UCSD-AML1 (cell line): ENCODE measurements at regions not wholly inside any gene's neighbourhood (a gene's known extent, or its start where the extent isn't known, plus 50 kb on each side); places are given as distances from the start of the nearest gene placed in this dataset.

Experiments
- DNase-seq: peaks from one replicate; lab custom pipeline; 2025; ENCODE audit not compliant: unreplicated experiment; lab: John Stamatoyannopoulos, UW

DNA sequence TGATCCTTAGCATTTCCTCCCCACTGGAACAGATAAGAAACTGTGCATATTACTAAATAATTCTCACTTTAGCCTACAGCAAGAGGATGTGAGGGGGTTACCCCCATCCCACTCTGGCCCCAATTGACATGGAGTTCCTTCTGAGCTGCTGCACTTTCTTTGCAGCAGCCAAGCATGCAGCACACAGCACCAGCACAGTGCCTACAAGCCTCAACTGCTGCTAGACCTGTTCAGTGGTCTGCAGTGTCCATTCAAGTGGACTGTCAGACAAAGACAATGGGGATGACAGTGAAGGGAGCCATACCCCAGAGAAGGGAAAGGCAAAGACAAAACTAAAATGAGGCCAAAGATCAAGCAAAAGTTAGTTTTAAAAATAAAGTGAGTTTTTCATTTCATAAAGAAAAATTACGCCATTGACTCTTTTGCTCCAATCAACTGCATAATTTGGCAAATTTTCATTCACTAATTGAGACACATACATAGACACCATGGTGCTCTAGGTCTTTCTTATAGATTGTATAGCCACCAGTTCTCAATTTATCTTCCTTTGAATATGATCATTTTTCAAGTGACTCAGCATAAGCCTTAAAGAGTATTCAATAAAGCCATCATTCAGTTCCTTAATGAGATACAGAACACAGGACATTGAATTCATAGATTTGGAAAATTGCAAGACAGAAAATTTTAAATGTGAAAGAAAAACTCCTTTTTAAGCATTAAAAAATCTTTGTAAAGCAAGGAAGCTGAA is 410.6 kb downstream of the HNRNPD start:
- no peak for DNase-seq

DNA sequence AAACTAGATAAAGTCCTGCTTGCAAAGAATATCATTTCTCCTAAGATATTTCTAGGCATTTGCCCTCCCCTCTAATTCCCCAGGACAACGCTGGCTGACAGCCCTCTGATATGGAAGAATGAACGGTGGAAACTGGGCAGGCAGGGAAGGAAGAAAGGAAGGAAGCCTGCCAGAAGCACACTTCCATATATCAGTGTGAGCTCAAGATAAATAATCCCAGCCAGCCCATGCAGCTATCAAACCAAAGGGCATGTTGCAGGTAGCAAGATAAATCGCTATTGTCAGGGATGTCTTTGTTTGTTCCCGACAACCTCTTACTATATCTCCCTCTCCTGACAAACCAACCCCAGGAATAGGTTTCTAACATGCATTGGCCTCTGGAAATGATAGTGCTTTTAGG is 412.8 kb downstream of the HNRNPD start:
- DNase-seq, result no peak

DNA sequence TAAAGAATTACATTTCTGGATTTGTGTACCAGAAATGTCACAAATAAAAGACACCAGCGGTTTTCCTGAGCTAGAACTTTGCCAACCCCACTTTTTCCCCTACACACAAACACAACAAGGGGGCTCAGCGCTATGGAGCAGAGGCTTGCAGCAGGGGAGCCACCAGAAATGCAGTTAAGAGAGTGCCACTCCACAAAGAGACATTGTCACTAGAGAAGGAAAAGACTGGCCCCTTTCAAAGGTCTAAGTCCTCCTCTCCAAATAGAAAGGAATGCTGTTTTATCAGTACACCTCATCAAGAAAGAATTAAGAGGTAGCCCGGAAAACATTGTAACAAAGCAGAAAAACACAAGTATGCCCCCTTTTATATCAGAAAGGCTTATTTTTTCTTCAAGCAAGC is 419.5 kb downstream of the HNRNPD start:
- no peak for DNase-seq

DNA sequence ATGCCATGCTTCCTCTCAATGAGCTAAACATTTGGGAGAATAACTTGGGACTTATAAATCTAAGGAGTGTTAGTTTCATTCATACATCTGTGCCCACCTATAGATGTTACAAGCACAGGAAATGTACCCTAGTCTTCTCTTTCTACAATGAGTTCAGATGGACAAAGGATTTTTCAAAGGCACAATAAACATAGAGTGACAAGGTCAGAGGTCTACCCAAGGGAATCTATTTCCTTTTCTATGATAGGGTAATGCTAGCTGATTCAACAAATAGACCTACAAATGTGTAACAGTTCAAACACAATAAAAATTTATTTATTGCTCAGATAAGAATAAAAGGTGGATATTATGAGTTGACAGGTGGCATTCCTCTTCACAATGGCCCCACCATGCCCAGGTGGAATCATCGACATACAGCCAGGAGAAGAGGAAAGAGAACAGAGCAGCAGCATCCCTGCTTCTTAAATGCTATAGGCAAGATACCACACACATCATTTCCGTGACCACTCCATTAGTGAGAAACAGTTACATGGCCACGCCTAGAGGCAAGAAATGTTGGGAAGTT is 421.8 kb downstream of the HNRNPD start:
- DNase-seq, result no peak

DNA sequence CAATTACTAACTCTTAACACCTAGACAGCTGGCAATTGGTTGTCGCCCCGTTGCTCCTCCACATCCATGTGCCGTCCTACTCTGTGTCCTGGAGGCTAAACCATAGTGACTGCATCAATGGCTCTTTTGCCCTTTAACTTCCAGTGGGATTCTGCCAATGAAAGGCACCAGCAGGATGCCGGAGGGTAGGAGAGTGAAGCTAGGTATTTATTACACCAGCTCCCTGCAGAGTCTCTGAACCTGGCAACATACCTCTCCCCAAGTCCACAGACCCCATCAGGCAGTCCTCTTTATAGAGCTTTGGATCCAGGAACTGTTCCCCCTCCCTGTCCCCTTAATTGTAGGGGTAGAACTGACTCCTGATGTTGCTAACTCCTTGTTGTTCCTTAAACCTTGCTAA is 426.8 kb downstream of the HNRNPD start:
- no peak for DNase-seq

DNA sequence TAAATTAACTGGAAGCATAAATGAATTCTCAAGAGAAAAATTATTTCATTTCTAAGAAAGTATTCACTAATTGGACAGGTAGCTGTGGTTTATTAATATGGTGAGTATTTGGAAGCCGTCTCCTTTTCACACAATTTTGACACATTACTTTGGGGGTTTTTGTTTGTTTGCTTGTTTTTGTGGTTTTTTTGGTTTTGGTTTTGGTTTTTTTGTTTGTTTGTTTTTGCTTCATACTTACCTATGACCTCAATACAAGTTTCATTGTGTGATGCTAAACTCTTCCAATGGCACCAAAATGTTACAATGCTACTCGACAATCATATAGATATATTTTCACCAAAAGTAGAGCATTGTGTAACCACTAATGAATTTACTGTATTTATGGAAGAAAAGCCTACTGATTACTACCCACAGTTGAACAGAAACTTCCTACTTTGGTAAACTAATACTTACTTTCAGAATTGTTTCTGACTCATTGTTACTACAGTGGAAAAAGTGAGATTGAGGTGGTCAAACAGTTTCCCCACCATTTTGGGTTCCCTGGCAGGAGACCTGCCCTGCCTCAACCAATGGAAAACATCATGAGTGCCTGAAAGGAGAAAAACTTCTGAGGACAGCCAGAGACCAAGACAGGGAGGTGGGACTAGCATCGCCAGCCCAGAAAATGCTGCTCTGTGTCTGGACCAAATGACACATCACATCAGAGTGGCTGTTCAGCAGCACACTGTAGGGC is 443.1 kb downstream of the HNRNPD start:
- DNase-seq, result no peak

DNA sequence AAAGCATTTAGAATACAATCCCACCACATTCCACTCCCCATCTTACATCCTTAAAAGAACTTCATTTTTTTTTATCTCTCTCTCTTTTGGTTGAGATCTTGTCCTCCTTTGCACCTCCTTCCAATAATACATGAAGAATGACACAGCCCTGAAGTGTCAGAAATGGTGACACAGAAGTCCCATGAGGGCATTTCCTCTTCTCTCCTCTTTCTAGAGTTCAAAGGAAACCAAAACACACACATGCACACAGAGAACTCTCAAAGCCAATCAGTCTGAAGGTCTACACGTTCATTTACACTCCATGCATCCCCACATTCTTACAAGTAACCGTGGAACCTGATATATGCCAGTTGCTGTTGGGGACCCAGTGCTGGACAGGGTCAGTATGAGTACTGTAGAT is 450.7 kb downstream of the HNRNPD start:
- DNase-seq, result no peak

DNA sequence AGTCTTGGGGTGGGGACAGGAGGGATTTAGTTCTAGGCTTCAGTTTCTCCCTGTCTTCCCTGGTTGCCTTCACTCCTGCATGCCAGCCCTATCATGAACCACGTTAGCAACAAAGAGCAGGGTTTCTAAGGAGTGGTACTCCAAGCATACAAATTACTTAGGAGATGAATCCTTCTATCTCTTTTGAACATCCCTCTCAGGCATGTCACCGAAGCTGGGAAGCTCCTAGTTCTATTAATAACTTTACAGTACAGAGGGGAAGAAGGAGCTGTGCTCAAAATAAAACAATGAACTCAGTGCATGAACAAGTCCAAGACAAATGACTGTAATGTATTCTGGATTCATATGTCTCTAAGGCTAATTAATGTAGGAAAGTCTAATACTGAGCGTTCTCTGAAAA is 450.6 kb upstream of the RASGEF1B start:
- no peak for DNase-seq

DNA sequence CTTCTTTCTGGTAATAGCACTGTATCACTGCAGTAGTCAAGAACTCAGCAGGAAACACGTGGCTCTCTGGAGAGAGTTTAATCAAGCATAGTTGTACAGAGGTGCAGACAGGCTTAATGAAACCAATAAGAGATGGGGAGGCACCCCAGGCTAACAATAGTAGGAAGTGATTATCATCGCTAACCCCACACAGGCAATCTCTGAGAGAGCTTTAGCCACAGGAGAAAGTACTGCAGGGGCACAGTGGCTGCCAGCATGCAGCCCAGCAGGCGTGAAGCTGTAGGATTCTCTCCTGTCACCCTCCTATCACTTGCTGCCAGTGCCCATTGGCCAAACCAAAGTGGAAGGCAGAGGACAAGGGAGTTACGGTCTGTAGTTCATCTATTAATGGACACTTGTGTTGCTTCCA is 450.0 kb upstream of the RASGEF1B start:
- DNase-seq, result no peak

DNA sequence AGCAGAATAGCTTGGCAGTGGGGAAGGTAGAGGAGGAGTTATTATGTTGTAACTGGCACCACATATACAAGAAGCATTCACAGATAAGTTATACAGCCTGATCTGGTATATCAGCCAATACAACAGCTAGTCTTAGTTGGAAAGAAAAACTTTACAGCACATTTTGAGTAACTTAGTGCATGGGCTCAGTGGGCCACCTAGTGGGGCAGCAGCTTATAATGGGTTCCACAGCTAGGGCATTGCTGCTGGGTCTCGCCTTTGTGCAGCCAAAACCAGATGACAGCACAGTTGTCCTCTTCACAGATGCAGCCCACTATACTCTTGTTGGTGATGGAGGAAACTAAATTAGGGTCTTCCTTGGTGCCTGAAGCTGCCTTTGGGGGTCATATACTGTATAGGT is 448.1 kb upstream of the RASGEF1B start:
- DNase-seq, result peak; percentile 15

DNA sequence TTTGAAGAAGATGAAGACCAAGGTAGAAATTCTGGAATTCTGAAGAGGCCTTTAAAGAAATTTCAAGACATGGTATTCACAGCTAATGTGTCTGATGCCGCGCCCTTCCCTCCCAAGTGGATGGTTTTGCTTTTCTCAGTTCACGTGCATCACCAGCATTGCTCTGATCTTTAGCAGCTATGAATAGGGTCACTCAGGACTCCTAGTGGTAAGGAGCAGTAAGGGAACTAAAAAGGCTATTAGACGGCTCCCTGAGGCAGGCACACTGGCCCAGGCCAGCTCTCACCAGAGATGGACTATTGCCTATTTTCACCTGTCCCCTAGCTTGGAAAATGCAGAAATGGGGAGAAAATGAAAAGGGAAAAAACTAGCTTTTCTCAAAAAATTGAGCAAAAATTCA is 447.5 kb upstream of the RASGEF1B start:
- DNase-seq, result peak; percentile 10

DNA sequence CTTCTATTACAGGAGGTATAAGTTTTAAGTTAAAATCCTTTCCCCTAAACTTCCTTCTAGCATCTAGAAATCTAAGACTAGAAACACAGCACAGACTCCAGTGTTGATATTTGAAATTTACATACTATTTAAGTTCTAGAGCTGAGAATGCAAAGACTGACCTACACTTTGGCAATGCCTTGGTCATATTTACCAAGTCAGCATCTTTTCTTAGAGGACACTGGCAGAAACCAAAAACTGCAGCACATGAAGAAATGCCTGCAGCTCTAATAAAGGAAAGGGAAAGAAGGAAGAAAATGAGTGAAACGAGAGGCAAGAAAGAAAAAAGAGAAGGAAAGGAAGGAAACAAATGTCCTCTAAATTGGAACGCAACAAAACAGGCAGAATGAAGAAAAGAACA is 443.7 kb upstream of the RASGEF1B start:
- no peak for DNase-seq

DNA sequence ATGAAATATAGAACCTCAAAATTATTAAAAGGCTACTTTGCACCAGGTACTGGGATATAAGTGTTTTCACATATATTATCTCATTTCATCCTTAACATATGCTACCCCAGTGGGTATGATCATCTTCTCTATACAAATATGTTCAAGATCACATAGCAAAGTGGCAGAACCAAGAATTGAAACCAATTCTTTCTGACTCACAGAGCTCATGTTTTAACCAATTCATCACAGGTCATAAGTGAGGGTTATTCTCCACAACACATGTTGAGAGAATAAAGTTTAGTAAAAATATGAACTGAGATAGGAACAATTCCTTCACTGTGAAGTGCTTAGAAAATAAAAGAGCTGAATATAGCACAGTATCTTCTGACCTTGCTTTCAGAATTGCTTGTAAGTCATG is 442.9 kb upstream of the RASGEF1B start:
- no peak for DNase-seq

DNA sequence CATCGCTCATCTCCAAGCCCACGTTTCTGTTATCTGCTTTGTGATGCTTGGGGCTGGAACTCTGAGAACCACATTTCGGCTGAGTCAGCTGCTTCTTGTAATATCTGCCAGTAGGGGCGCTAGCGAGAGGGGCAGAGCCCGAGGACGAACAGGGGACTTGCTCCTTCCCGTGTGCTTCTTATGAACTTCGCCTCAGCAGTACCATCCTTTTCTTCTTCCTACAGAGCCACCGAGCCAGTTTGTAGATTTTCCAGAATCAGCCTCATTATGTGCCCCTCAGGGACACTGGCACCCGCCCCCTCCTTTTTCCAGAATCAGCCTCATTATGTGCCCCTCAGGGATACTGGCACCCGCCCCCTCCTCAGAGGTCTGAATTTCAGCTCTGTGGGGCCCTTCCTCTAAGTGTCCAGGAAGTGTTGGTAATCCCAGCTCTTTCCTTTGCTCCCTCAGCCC is 441.7 kb upstream of the RASGEF1B start:
- DNase-seq, result peak; percentile 41

DNA sequence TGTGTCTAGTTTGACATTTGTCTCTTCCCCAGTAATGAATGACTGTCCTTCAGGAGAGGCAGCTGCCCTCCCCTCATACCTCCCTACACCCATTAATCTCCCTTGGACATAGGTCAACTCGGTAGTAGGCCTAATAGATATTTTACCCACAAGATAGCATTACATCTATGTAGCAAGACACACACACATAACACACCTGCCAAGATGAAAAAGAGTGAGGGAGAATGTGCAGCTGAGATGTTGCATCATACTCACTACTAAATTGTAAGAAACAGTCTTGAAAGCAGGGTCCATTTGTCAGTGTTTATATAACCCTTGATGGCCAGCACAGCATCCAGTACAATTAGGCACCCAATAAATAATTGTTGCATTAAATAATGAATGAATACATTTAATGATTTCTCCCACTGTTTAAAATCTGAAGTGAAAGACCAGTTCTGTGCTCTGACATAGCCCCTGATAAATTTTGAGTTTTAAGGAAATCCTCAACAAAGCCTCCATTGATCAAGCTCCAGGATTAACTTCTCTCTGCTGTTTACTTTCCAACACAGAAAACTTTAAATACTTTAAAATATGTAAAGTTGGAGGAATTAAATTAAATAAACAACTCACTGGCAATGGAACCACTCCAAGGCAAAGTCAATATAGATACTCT is 440.8 kb upstream of the RASGEF1B start:
- DNase-seq, result no peak

DNA sequence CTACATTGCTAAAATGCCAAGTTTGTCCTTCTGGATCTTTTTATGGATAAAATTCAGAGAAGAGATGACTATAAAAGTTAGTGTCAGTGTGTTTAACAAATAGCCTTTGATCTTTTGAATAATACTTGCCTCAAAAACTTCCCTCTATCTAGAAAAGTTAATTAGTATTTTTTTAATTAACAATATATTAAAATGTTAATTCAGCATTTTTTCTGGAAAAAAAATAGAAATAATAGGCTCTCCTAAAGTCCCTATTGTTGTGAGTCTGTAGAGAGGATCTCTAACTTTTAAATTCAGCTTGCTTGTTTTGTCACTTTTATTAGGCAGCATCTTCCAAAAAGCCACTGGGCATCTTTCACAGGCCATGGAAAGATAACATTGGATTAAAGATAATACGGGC is 435.2 kb upstream of the RASGEF1B start:
- DNase-seq, result no peak

DNA sequence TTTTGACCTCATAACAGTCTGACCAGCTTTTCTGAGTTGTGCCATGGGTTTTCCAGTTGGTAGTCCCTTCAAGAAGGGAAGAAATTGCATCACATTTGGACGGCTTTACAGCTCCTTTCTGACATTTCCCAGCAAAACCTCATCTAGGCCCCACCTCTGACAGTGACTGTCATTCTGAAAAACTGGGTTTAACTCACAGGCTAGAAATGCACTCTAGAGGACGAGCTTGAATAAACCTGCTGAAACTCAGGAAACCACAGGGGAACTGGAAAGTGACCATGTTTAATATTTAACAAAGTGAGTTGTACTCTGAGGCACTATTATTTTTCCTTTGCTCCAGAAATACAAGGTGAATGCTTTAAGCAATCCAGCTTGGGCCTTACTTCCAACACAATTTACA is 434.3 kb upstream of the RASGEF1B start:
- no peak for DNase-seq

DNA sequence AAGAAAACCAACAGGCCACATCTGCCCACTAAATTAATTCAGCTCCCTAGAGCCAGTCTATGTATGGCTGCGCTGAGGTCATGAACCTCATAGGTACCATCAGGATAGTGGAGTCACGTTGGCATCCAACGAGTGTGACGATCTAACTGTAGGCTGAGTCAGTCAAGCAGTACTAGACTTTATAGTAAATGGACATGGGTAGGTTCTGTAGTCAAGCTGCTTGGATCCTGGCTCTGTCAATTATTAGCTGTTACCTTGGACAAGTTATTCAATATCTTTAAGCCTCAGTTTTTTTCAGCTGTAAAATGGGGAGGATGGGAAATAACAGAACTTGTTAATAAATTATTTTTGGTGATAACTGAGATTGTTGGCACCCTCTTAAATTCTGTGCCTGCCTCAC is 432.4 kb upstream of the RASGEF1B start:
- DNase-seq, result no peak

DNA sequence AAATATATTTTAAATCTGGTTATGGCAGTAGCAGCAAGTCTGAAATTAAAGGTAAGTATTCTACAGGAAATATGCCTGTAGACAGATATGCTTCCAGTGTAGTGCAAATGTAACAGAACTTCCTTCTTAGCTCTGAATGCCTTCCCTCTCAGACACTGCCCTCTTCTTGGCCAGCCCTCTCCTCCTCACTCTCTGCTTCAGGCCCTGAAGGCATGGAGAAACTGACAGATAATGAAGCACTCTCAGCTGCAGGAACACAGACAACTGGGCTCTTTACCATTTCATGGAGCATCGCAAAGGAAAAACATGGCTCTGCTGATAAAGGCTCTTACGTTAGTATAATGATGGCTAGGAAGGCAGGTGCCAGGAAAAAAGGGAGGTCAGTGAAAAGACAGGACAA is 431.5 kb upstream of the RASGEF1B start:
- DNase-seq, result no peak

DNA sequence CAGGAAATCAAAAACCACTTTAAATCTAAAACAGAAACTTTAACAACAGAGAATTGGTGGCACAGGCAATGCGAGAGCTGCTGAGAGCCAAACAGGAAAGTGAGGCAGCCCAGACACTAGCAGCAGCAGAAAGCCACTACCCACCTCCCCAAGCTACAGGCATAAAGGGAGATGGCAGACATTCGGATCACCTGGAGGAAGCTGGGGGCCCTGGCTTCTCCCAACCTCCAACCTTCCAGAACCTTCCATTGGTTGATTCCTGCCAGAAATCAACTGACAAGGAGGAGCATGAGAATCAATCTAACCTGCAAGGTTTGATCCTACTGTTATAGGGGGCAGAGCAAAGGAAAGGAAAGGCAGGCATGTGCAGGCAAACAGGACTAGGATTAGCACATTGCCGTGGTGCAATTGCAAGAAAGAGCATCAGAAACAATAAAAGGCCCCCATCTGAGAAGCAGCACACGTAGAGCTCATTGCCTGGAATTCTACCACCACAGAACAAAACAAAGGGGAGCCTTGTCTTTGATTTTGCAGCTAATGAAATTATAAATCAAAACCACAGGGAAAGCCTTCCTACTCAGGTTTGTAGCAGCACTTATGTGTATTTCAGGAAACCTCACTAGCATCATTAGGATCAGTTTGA is 427.3 kb upstream of the RASGEF1B start:
- no peak for DNase-seq

DNA sequence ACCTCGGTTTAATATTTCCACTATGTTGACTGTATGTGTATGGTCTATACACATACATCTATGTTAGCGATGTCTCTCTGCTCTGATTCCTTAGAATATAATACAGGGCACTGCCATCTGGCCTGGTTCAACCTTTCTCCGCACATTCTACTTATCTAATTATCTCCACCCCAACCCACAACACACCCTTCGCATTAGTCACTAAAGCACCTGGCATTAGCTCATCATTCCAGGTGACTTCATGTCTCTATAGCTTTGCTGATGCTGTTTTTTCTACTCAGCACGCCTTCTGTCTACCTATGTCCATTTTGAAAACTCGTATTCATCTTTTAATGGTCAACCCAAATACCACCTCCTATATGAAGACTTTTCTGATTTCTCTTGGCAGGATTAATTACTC is 425.2 kb upstream of the RASGEF1B start:
- DNase-seq, result no peak
